MM.1S (cell line): ENCODE measurements at regions not wholly inside any gene's neighbourhood (a gene's known extent, or its start where the extent isn't known, plus 50 kb on each side); places are given as distances from the start of the nearest gene placed in this dataset.
"Not testable (repeated sequence)": the region's sequence is repeated elsewhere in the genome, so short reads cannot be mapped to it uniquely, and the experiment has no call there.

Source experiments
- DNase-seq: peaks from one replicate; pipeline ENCODE4 v3.0.0-alpha.2; 2015
- H2AFZ ChIP-seq: fragments of 300-600 bp; sonication (generic); 2 replicates; pipeline ENCODE4 v1.6.0; 2016; ENCODE audit warnings: antibody characterized with exemption, low read length
- H3F3A ChIP-seq: fragments of 300-600 bp; sonication (generic); 2 replicates; pipeline ENCODE4 v1.6.1; 2016; ENCODE audit warnings: mild to moderate bottlenecking, antibody characterized with exemption, low read length, moderate library complexity, mixed read lengths; ENCODE audit not compliant: insufficient read depth
- H3K27ac ChIP-seq: fragments of 300-600 bp; sonication (generic); 2 replicates; pipeline ENCODE4 v1.5.1; 2016; ENCODE audit warnings: mild to moderate bottlenecking, low read length
- H3K27me3 ChIP-seq: fragments of 300-600 bp; sonication (generic); replicated peaks from 2 replicates; pipeline ENCODE4 v1.6.0; 2016; ENCODE audit warnings: low read length; ENCODE audit not compliant: insufficient read depth
- H3K36me3 ChIP-seq: fragments of 300-600 bp; sonication (generic); replicated peaks from 2 replicates; pipeline ENCODE4 v1.6.1; 2016; ENCODE audit warnings: mild to moderate bottlenecking, low read length, mixed read lengths; ENCODE audit not compliant: insufficient read depth
- H3K4me1 ChIP-seq: fragments of 300-600 bp; sonication (generic); 2 replicates; pipeline ENCODE4 v1.6.1; 2016; ENCODE audit warnings: low read length, mixed read lengths
- H3K4me2 ChIP-seq: fragments of 300-600 bp; sonication (generic); 2 replicates; pipeline ENCODE4 v1.6.0; 2016; ENCODE audit warnings: low read depth, low read length
- H3K4me3 ChIP-seq: fragments of 300-600 bp; sonication (generic); 2 replicates; pipeline ENCODE4 v1.5.1; 2016; ENCODE audit warnings: low read length, mixed read lengths
- H3K79me2 ChIP-seq: fragments of 300-600 bp; sonication (generic); 2 replicates; pipeline ENCODE4 v1.6.1; 2016; ENCODE audit warnings: mixed run types, low read length, mixed read lengths
- H3K9ac ChIP-seq: fragments of 300-600 bp; sonication (generic); 2 replicates; pipeline ENCODE4 v1.6.1; 2016; ENCODE audit warnings: low read length, mixed read lengths
- H3K9me2 ChIP-seq: fragments of 300-600 bp; sonication (generic); replicated peaks from 2 replicates; pipeline ENCODE4 v1.6.1; 2016; ENCODE audit warnings: mild to moderate bottlenecking, low read length, mixed read lengths; ENCODE audit not compliant: insufficient read depth
- H3K9me3 ChIP-seq: fragments of 300-600 bp; sonication (generic); replicated peaks from 2 replicates; pipeline ENCODE4 v1.6.1; 2016; ENCODE audit warnings: mild to moderate bottlenecking, low read length, mixed read lengths; ENCODE audit not compliant: insufficient read depth
- H4K20me1 ChIP-seq: fragments of 300-600 bp; sonication (generic); 2 replicates; pipeline ENCODE4 v1.6.1; 2016; ENCODE audit warnings: mild to moderate bottlenecking, low read length, moderate library complexity, mixed read lengths; ENCODE audit not compliant: insufficient read depth
- EZH2 ChIP-seq: fragments of 300-600 bp; sonication (generic); optimal IDR thresholded peaks from 2 replicates; pipeline ENCODE3; 2017; ENCODE audit warnings: low read depth, mild to moderate bottlenecking, antibody characterized with exemption, low read length, mixed read lengths
- EZH2phosphoT487 ChIP-seq: fragments of 300-600 bp; sonication (generic); IDR thresholded peaks from 2 replicates; pipeline ENCODE4 v1.6.1; 2018; ENCODE audit warnings: antibody characterized with exemption, low read length
- TF ChIP-seq, protein P1 (sequence below): fragments of 300-600 bp; sonication (generic); IDR thresholded peaks from 2 replicates; pipeline ENCODE4 v1.5.1; 2016; ENCODE audit warnings: antibody characterized with exemption, low read length, mixed read lengths

GRCh38 chr18:77407733-77408132, 158.1 kb downstream of the GALR1 start:
- Histone ChIP-seq H3K27ac (no peak overlapping the region), H3K4me3 (no peak overlapping the region), H3K9ac (no peak overlapping the region), H3K4me1 (no peaks in the 10 kb centered on the region), H3K27me3 (no peaks in the 10 kb centered on the region), H3F3A (no peaks in the 10 kb centered on the region), H3K9me3 (no peaks in the 10 kb centered on the region), H2AFZ (no peak overlapping the region), H3K79me2 (no peaks in the 10 kb centered on the region), H3K9me2 (no peaks in the 10 kb centered on the region), H4K20me1 (no peaks in the 10 kb centered on the region), H3K4me2 (no peak overlapping the region), H3K36me3 (no peaks in the 10 kb centered on the region)
- no peak for DNase-seq
- TF ChIP-seq EZH2 (no peak), EZH2phosphoT487 (no peak)
- TF ChIP-seq, protein P1, sequence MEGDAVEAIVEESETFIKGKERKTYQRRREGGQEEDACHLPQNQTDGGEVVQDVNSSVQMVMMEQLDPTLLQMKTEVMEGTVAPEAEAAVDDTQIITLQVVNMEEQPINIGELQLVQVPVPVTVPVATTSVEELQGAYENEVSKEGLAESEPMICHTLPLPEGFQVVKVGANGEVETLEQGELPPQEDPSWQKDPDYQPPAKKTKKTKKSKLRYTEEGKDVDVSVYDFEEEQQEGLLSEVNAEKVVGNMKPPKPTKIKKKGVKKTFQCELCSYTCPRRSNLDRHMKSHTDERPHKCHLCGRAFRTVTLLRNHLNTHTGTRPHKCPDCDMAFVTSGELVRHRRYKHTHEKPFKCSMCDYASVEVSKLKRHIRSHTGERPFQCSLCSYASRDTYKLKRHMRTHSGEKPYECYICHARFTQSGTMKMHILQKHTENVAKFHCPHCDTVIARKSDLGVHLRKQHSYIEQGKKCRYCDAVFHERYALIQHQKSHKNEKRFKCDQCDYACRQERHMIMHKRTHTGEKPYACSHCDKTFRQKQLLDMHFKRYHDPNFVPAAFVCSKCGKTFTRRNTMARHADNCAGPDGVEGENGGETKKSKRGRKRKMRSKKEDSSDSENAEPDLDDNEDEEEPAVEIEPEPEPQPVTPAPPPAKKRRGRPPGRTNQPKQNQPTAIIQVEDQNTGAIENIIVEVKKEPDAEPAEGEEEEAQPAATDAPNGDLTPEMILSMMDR: no peak

GRCh38 chr18:77421546-77421945, 171.9 kb downstream of the GALR1 start:
- H3K79me2 ChIP-seq, H3K36me3 ChIP-seq, H3K4me3 ChIP-seq, H3K27me3 ChIP-seq, DNase-seq, H3K4me1 ChIP-seq, H2AFZ ChIP-seq, H3K9me2 ChIP-seq, H3K9ac ChIP-seq, H4K20me1 ChIP-seq, H3K9me3 ChIP-seq, H3K27ac ChIP-seq, H3F3A ChIP-seq, H3K4me2 ChIP-seq: not testable (repeated sequence)

- no peak for DNase-seq
- no peaks in the 10 kb centered on the region for H3K4me1 ChIP-seq
- H2AFZ ChIP-seq: no peak overlapping the region
- TF ChIP-seq EZH2: no peak
- TF ChIP-seq, protein P1: no peak
- TF ChIP-seq EZH2phosphoT487: no peak
- no peak overlapping the region for H3K4me3 ChIP-seq
- no peaks in the 10 kb centered on the region for H3K79me2 ChIP-seq
- H3K36me3 ChIP-seq: no peaks in the 10 kb centered on the region
- H3K27me3 ChIP-seq: no peaks in the 10 kb centered on the region
- no peak overlapping the region for H3K4me2 ChIP-seq
- no peaks in the 10 kb centered on the region for H3K9me2 ChIP-seq
- H4K20me1 ChIP-seq: no peaks in the 10 kb centered on the region
- H3F3A ChIP-seq: no peaks in the 10 kb centered on the region
- H3K9ac ChIP-seq: no peak overlapping the region
- no peaks in the 10 kb centered on the region for H3K9me3 ChIP-seq
- no peak overlapping the region for H3K27ac ChIP-seq
Measured at GRCh38 chr18:77422974-77423867, 173.6 kb downstream of the GALR1 start.

DNA sequence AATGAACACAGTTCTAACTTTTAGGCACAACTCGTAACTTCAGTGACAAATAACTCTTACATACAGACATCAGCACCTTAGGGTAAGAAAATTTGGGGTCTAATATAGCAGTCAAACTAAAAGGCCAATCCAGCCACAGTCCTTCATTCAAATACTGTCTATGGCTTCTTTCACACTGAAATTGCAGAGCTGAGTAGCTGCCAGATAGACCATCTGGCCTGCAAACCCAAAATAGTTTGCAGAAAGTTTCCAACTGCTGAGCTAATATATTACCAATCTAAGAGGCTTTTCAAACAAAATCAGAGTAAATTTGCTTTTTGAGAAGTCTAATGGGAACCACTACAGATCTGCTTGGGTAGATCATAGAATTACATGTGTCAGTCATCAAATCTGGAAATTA, 183.4 kb downstream of the GALR1 start:
- no peak overlapping the region for H2AFZ ChIP-seq

More for the DNA sequence above, 183.4 kb downstream of the GALR1 start:
- Histone ChIP-seq H3K4me2 (no peak overlapping the region), H3K9me3 (no peaks in the 10 kb centered on the region), H3K27me3 (no peaks in the 10 kb centered on the region), H3K27ac (no peak overlapping the region), H3K4me3 (no peak overlapping the region), H3K36me3 (no peaks in the 10 kb centered on the region), H3K9me2 (no peaks in the 10 kb centered on the region), H3K9ac (no peak overlapping the region), H3K79me2 (no peaks in the 10 kb centered on the region), H3K4me1 (no peaks in the 10 kb centered on the region), H4K20me1 (no peaks in the 10 kb centered on the region), H3F3A (no peaks in the 10 kb centered on the region)
- TF ChIP-seq EZH2phosphoT487 (no peak), EZH2 (no peak)
- TF ChIP-seq, protein P1: no peak
- no peak for DNase-seq
